ENCODE measurements at regions not wholly inside any gene's neighbourhood (a gene's known extent, or its start where the extent isn't known, plus 50 kb on each side); places are given as distances from the start of the nearest gene placed in this dataset.

GRCh38 chr1:59163268-59164092, 133.4 kb upstream of the FGGY start:
- H3K36me3 ChIP-seq (ENCODE audit: control insufficient read depth, insufficient read depth, low read length): no peaks in the 10 kb centered on the region
- peaks cover 6% of the 10 kb centered on the region for H3K9me3 ChIP-seq (ENCODE audit: control insufficient read depth, low read length)
- Mint-ChIP-seq H3K4me3 (no peak overlapping the region), H3K4me1 (no peaks in the 10 kb centered on the region), H3K27me3 (ENCODE audit: insufficient read depth) (peaks cover 2% of the 10 kb centered on the region), H3K27ac (no peak overlapping the region), H3K36me3 (ENCODE audit: low read depth) (no peaks in the 10 kb centered on the region), H3K9me3 (peaks cover 10% of the 10 kb centered on the region)
- no peak overlapping the region for H3K9ac ChIP-seq (ENCODE audit: extremely low read depth, low read length, poor library complexity, severe bottlenecking)
- no peak overlapping the region for H3K4me3 ChIP-seq (ENCODE audit: low read length)
- H3K27me3 ChIP-seq (ENCODE audit: control insufficient read depth, insufficient read depth, low read length, poor library complexity, severe bottlenecking): no peaks in the 10 kb centered on the region
- DNase-seq: no peak
- TF ChIP-seq CTCF (conservative IDR thresholded peaks at IDR 0.05): no peak
- WGBS, 2 experiments (ENCODE audit: insufficient coverage in 1 of 2, insufficient read length in 1 of 2): 75 to 80% methylated on average over 3 to 6 of the region's 6 CpGs
- no peaks in the 10 kb centered on the region for H3K4me1 ChIP-seq (ENCODE audit: control insufficient read depth, insufficient read depth, low read length)
- peak overlapping the region; percentile 56 for H3K27ac ChIP-seq (ENCODE audit: low read depth, low read length)

GRCh38 chr1:59164371-59164770, 132.5 kb upstream of the FGGY start:
- Mint-ChIP-seq H3K4me3 (no peak overlapping the region), H3K27me3 (ENCODE audit: insufficient read depth) (peaks cover 2% of the 10 kb centered on the region), H3K9me3 (peaks cover 4% of the 10 kb centered on the region), H3K4me1 (no peaks in the 10 kb centered on the region), H3K27ac (no peak overlapping the region), H3K36me3 (ENCODE audit: low read depth) (no peaks in the 10 kb centered on the region)
- no peak for TF ChIP-seq CTCF (conservative IDR thresholded peaks at IDR 0.05)
- WGBS, 2 experiments (ENCODE audit: insufficient coverage in 1 of 2, insufficient read length in 1 of 2): 100% methylated on average over 2 of the region's 3 CpGs; no CpG with 5 or more reads in 1 of the 2 experiments
- H3K9ac ChIP-seq (ENCODE audit: extremely low read depth, low read length, poor library complexity, severe bottlenecking): no peak overlapping the region
- H3K27me3 ChIP-seq (ENCODE audit: control insufficient read depth, insufficient read depth, low read length, poor library complexity, severe bottlenecking): no peaks in the 10 kb centered on the region
- no peaks in the 10 kb centered on the region for H3K36me3 ChIP-seq (ENCODE audit: control insufficient read depth, insufficient read depth, low read length)
- DNase-seq: no peak
- H3K9me3 ChIP-seq (ENCODE audit: control insufficient read depth, low read length): no peaks in the 10 kb centered on the region
- no peaks in the 10 kb centered on the region for H3K4me1 ChIP-seq (ENCODE audit: control insufficient read depth, insufficient read depth, low read length)
- H3K4me3 ChIP-seq (ENCODE audit: low read length): no peak overlapping the region
- H3K27ac ChIP-seq (ENCODE audit: low read depth, low read length): peak overlapping the region; percentile 56

- Mint-ChIP-seq H3K27ac (no peak overlapping the region), H3K36me3 (ENCODE audit: low read depth) (no peaks in the 10 kb centered on the region), H3K9me3 (peaks cover 4% of the 10 kb centered on the region), H3K4me1 (no peaks in the 10 kb centered on the region), H3K4me3 (no peak overlapping the region), H3K27me3 (ENCODE audit: insufficient read depth) (peaks cover 6% of the 10 kb centered on the region)
- TF ChIP-seq CTCF (conservative IDR thresholded peaks at IDR 0.05): no peak
- Histone ChIP-seq H3K9me3 (ENCODE audit: control insufficient read depth, low read length) (no peaks in the 10 kb centered on the region), H3K36me3 (ENCODE audit: control insufficient read depth, insufficient read depth, low read length) (no peaks in the 10 kb centered on the region), H3K4me1 (ENCODE audit: control insufficient read depth, insufficient read depth, low read length) (no peaks in the 10 kb centered on the region), H3K4me3 (ENCODE audit: low read length) (no peak overlapping the region), H3K9ac (ENCODE audit: extremely low read depth, low read length, poor library complexity, severe bottlenecking) (no peak overlapping the region), H3K27ac (ENCODE audit: low read depth, low read length) (no peak overlapping the region), H3K27me3 (ENCODE audit: control insufficient read depth, insufficient read depth, low read length, poor library complexity, severe bottlenecking) (no peaks in the 10 kb centered on the region)
- 42 to 83% methylated on average over 1 to 2 of the region's 2 CpGs for WGBS, 2 experiments (ENCODE audit: insufficient coverage in 1 of 2, insufficient read length in 1 of 2)
- DNase-seq: no peak
Observed at GRCh38 chr1:59165353-59165752, 131.5 kb upstream of the FGGY start.

All from endodermal cell (in vitro differentiated cells).